Brain microvascular endothelial cell (primary cell): ENCODE measurements at regions not wholly inside any gene's neighbourhood (a gene's known extent, or its start where the extent isn't known, plus 50 kb on each side); places are given as distances from the start of the nearest gene placed in this dataset.

Experiments used
- DNase-seq: peaks from one replicate; pipeline ENCODE4 v3.0.0-alpha.2; 2020
- H3K27ac ChIP-seq: fragments of 250-450 bp; sonication (Bioruptor Pico); 2 replicates; pipeline ENCODE4 v1.5.1; 2020; ENCODE audit warnings: mild to moderate bottlenecking, moderate library complexity
- H3K27me3 ChIP-seq: fragments of 250-450 bp; sonication (Bioruptor Pico); replicated peaks from 2 replicates; pipeline ENCODE4 v1.5.1; 2020; ENCODE audit warnings: mild to moderate bottlenecking
- H3K36me3 ChIP-seq: fragments of 250-450 bp; sonication (Bioruptor Pico); replicated peaks from 2 replicates; pipeline ENCODE4 v1.5.1; 2020; ENCODE audit warnings: mild to moderate bottlenecking
- H3K4me3 ChIP-seq: 2 replicates; pipeline ENCODE4 v1.5.1; 2011; ENCODE audit warnings: low read depth, mild to moderate bottlenecking, control low read depth, low read length, moderate library complexity
- in situ Hi-C: cut with HindIII; loops from 2 replicates; pipeline ENCODE4 v1.10.0; 2017; ENCODE audit warnings: low sequenced_read_pairs, low pct_ligation_motif_present
- TF ChIP-seq, protein P1 (sequence below): IDR thresholded peaks from 2 replicates; pipeline ENCODE4 v1.5.1; 2011; ENCODE audit warnings: low read depth, mild to moderate bottlenecking, moderate library complexity, low read length, control low read depth, inconsistent platforms; ENCODE audit errors: missing control alignments

DNA sequence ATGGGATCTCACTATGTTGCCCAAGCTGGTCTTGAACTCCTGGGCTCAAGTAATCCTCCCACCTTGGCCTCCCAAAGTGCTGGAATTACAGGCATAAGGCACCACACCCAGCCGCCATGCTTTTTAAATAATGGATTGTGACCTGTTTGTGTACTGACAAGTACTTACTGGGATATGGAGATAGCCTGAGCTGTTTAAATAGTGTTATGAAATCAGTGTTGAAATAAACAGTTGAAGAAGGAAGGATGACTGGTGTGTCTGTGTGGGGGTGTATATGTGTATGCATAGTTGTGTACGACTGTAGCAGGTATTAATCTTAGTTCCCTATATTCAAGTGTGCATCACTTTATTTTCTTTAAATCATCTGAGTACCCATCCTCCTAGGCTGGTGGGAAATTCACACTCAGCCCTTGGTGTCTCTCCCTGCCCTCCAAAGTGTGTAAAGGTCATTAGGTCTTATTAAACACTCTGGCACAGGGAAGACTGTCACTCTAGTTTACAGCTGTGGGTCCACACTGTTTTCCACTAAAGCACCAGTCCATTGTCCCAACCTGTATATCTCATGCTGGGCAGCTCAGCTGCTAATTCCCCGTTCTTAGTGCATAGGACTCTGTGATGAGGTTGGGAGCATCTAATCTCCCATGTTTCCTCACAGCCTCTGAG, 91.0 kb downstream of the SNX18 start:
- in situ Hi-C loops, result no loop called here
- no peak for DNase-seq
- TF ChIP-seq, protein P1, sequence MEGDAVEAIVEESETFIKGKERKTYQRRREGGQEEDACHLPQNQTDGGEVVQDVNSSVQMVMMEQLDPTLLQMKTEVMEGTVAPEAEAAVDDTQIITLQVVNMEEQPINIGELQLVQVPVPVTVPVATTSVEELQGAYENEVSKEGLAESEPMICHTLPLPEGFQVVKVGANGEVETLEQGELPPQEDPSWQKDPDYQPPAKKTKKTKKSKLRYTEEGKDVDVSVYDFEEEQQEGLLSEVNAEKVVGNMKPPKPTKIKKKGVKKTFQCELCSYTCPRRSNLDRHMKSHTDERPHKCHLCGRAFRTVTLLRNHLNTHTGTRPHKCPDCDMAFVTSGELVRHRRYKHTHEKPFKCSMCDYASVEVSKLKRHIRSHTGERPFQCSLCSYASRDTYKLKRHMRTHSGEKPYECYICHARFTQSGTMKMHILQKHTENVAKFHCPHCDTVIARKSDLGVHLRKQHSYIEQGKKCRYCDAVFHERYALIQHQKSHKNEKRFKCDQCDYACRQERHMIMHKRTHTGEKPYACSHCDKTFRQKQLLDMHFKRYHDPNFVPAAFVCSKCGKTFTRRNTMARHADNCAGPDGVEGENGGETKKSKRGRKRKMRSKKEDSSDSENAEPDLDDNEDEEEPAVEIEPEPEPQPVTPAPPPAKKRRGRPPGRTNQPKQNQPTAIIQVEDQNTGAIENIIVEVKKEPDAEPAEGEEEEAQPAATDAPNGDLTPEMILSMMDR, result no peak
- no peaks in the 10 kb centered on the region for H3K36me3 ChIP-seq
- no peaks in the 10 kb centered on the region for H3K27me3 ChIP-seq
- H3K4me3 ChIP-seq, result no peak overlapping the region
- no peak overlapping the region for H3K27ac ChIP-seq

DNA sequence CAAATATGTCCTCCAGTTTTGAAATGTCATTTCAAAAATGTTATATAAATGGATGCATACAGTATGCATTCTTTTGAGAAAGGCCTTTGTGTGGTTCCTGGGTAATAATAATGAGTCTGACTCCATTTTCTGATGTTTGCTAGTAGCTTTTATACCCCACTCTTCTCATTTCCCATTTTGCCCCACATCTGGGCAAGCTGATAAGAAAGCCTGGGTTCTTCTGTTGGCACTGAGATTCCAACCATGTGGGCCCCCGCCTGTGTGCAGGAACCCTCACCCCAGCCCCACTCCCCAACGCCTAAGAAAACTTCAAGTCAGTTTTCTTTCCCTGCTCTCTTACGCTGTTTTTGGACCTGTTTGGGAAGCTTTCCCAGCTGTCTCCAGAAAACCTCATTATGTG, 89.4 kb downstream of the SNX18 start:
- Histone ChIP-seq H3K27me3 (no peaks in the 10 kb centered on the region), H3K36me3 (no peaks in the 10 kb centered on the region), H3K27ac (no peak overlapping the region), H3K4me3 (no peak overlapping the region)
- in situ Hi-C loops, result no loop called here
- TF ChIP-seq, protein P1, result no peak
- no peak for DNase-seq

DNA sequence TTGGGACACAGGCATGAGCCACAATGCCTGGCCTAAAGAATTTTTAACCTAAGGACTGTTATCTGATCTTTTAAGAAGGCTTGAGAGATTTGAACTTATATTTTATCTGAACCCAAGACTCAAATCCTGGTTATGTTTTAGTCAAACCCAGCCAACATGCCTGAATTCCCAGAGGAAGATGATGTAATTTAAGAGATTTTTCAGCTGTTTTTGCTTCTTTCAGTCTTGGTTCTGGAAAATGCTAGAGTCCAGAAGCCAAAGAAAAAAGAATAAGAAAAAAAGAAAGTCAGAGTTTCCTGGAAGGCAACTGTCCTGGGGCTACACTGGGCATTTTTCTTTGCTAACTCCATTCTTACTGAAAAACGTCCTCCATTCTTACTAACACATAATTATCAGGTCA, 85.8 kb downstream of the SNX18 start:
- TF ChIP-seq, protein P1, result no peak
- in situ Hi-C loops, result no loop called here
- no peak overlapping the region for H3K4me3 ChIP-seq
- no peak overlapping the region for H3K27ac ChIP-seq
- H3K36me3 ChIP-seq, result no peaks in the 10 kb centered on the region
- no peak for DNase-seq
- no peaks in the 10 kb centered on the region for H3K27me3 ChIP-seq

DNA sequence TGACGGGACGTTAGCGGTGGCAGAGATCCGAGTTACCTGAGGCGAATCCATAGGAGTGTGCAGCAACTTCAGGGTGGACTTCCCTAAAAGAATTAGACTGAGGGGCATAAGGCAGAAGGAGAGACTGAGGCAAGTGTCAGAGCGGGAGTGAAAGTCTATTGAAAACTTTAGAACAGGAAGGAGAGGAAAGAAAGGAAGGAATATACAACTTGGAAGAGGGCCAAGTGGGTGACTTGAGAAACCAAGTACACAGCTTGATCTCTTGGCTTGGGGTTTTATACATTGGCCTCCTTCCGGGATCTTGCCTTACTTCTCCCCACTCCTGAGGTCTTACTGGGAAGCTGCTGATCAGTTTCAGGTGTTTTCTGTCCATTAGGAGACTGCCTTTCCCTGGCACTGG, 84.9 kb downstream of the SNX18 start:
- Histone ChIP-seq H3K27ac (no peak overlapping the region), H3K4me3 (no peak overlapping the region), H3K27me3 (no peaks in the 10 kb centered on the region), H3K36me3 (no peaks in the 10 kb centered on the region)
- TF ChIP-seq, protein P1, result no peak
- no peak for DNase-seq
- in situ Hi-C loops, result no loop called here

DNA sequence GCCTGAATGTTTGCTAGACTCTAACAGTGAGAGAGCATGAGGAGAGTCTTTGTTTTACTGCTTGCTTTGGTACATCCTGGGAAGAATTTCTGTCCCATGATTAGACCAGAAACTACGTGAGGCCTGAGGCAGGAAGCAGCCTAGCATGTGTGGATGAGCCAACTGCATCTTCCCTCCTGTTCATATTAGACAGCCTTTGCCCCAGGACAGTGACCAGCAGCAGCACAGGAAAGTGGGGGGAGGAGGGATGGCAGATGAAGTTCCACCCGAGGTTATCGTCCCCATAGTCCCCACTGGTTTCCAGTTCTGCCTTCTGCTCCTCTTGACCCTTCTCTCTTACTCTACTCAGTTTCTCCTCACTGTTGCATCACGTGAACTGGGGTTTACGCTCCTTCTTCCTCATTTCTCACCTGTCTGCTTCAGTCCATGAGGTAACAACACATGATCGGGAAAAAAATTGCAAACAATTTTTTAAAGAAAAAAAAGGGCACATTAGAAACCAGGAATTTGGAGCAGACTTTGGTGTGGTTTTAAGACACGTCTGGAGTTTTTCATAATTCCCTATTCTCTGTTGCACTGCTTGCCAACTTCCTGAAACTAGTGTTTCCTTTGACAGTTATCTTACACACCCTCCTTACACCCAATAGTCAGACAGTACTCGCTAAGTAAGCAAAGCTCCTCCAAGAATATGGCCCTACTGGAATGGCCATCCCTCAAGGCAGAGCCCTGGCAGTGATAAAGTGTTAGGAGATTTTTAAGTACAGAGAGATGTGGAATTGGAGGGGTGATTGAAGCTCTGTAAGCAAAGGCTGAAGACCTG, 84.1 kb downstream of the SNX18 start:
- Histone ChIP-seq H3K4me3 (no peak overlapping the region), H3K27me3 (no peaks in the 10 kb centered on the region), H3K27ac (no peak overlapping the region), H3K36me3 (no peaks in the 10 kb centered on the region)
- TF ChIP-seq, protein P1, result no peak
- no peak for DNase-seq
- in situ Hi-C loops, result no loop called here
